Panc1 (cell line): ENCODE measurements at regions not wholly inside any gene's neighbourhood (a gene's known extent, or its start where the extent isn't known, plus 50 kb on each side); places are given as distances from the start of the nearest gene placed in this dataset.

Experiments used
- ATAC-seq: fragments of 200-7000 bp; cut with Tn5 transposase; 2 replicates; pipeline ENCODE4 v1.9.1; 2020; ENCODE audit warnings: mild to moderate bottlenecking, moderate library complexity
- BruUV-seq: library from RNA; stranded (reverse); fragments of 400-500 nt; replicated peaks from 2 replicates; lab custom pipeline; 2021; lab: Mats Ljungman, UMichigan
- CTCF ChIA-PET: fragments of 300-600 bp; sonication (Branson Sonifier 250); formaldehyde crosslinking; loops from one replicate; lab custom pipeline; 2022; ENCODE audit warnings: antibody characterized with exemption; lab: Charles Lee
- POLR2A ChIA-PET: fragments of 300-600 bp; sonication (Branson Sonifier 250); formaldehyde crosslinking; loops from one replicate; lab custom pipeline; 2022; ENCODE audit warnings: antibody characterized with exemption; lab: Charles Lee
- DNase-seq: peaks from one replicate; pipeline ENCODE4 v3.0.0-alpha.2; 2010; ENCODE audit warnings: low read depth, low spot score
- H3K27ac ChIP-seq: 2 replicates; pipeline ENCODE4 v1.5.1; 2011; ENCODE audit warnings: mild to moderate bottlenecking, low read length, inconsistent platforms
- H3K27me3 ChIP-seq: fragments of 200-500 bp; sonication (Bioruptor generic); 2 replicates; pipeline ENCODE4 v1.6.0; 2014; ENCODE audit warnings: low read length, inconsistent platforms; ENCODE audit not compliant: control insufficient read depth, insufficient read depth
- H3K36me3 ChIP-seq: fragments of 200-500 bp; sonication (Bioruptor generic); 2 replicates; pipeline ENCODE4 v1.5.1; 2014; ENCODE audit warnings: inconsistent platforms, mild to moderate bottlenecking, low read length, moderate library complexity; ENCODE audit not compliant: control insufficient read depth, insufficient read depth
- H3K4me1 ChIP-seq: 2 replicates; pipeline ENCODE4 v1.5.1; 2011; ENCODE audit warnings: inconsistent platforms, mild to moderate bottlenecking, low read length, moderate library complexity; ENCODE audit not compliant: control insufficient read depth, insufficient read depth
- H3K4me3 ChIP-seq, 2 experiments: 2 replicates each; pipeline ENCODE4 v1.5.1; 2011 to 2012; ENCODE audit warnings: low read depth in 2 of 2, low read length in 2 of 2, mild to moderate bottlenecking in 2 of 2, inconsistent platforms in 1 of 2, moderate library complexity in 1 of 2
- H3K9me3 ChIP-seq: fragments of 200-500 bp; sonication (Bioruptor generic); 2 replicates; pipeline ENCODE4 v1.5.1; 2014; ENCODE audit warnings: low read depth, mild to moderate bottlenecking, inconsistent platforms, low read length, moderate library complexity; ENCODE audit not compliant: control insufficient read depth, insufficient read depth
- POLR2AphosphoS5 ChIP-seq: IDR thresholded peaks from 2 replicates; pipeline ENCODE4 v1.6.1; 2012; ENCODE audit warnings: mild to moderate bottlenecking, low read depth, low read length, moderate library complexity
- SIN3A ChIP-seq: IDR thresholded peaks from 2 replicates; pipeline ENCODE4 v1.6.1; 2012; ENCODE audit warnings: low read depth, mild to moderate bottlenecking, low read length, moderate library complexity, borderline replicate concordance; ENCODE audit not compliant: insufficient read depth
- TCF7L2 ChIP-seq: IDR thresholded peaks from 2 replicates; pipeline ENCODE4 v1.6.1; 2011; ENCODE audit warnings: mild to moderate bottlenecking, low read depth, low read length, inconsistent platforms
- in situ Hi-C: cut with HindIII; loops from 2 replicates; pipeline ENCODE4 v1.10.0; 2016; ENCODE audit warnings: low sequenced_read_pairs, low pct_unique_long_range_greater_than_20kb
- intact Hi-C: fragments of 100-400 bp; cut with micrococcal nuclease; formaldehyde crosslinking; loops from one replicate; pipeline ENCODE4 v1.10.0; 2022; ENCODE audit not compliant: unreplicated experiment
- TF ChIP-seq, protein P1 (sequence below), 2 experiments: IDR thresholded peaks; 2 replicates each; pipeline ENCODE4 v1.6.1; 2011 to 2012; ENCODE audit warnings: low read depth in 2 of 2, control low read depth in 1 of 2, low read length in 1 of 2, mild to moderate bottlenecking in 1 of 2, moderate library complexity in 1 of 2; ENCODE audit not compliant: insufficient read depth in 1 of 2
- TF ChIP-seq, protein P2 (sequence below): fragments of 450-650 bp; IDR thresholded peaks from 2 replicates; pipeline ENCODE4 v1.5.1; 2017; ENCODE audit warnings: mild to moderate bottlenecking

DNA sequence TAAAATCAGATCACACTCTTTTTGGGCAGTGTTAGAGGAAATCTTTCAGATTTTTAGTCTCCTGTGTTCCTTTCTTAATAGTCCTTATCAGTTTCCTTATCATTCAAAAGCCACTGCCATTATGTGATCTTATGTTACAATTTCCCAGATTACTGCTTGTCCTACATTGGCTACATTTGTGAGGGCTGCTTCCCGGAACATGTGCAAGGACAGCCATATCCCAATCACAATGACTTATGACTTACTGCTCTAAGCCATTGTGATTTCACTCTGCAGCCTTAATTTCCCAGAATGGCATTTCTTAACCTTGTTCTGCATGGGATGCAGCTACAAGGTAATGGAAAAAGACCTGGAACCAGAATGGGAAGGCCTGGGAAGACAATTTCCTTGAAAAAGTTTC is 125.1 kb upstream of the PPP2R3A start:
- H3K27ac ChIP-seq, result no peak overlapping the region
- intact Hi-C loops (no loop called here), in situ Hi-C loops (no loop called here)
- H3K27me3 ChIP-seq, result 0 out of 2 replicates have a peak, but pooled peaks cover 2% of the 10 kb centered on the region
- TF ChIP-seq TCF7L2 (no peak), POLR2AphosphoS5 (no peak), SIN3A (no peak)
- TF ChIP-seq, protein P1, sequence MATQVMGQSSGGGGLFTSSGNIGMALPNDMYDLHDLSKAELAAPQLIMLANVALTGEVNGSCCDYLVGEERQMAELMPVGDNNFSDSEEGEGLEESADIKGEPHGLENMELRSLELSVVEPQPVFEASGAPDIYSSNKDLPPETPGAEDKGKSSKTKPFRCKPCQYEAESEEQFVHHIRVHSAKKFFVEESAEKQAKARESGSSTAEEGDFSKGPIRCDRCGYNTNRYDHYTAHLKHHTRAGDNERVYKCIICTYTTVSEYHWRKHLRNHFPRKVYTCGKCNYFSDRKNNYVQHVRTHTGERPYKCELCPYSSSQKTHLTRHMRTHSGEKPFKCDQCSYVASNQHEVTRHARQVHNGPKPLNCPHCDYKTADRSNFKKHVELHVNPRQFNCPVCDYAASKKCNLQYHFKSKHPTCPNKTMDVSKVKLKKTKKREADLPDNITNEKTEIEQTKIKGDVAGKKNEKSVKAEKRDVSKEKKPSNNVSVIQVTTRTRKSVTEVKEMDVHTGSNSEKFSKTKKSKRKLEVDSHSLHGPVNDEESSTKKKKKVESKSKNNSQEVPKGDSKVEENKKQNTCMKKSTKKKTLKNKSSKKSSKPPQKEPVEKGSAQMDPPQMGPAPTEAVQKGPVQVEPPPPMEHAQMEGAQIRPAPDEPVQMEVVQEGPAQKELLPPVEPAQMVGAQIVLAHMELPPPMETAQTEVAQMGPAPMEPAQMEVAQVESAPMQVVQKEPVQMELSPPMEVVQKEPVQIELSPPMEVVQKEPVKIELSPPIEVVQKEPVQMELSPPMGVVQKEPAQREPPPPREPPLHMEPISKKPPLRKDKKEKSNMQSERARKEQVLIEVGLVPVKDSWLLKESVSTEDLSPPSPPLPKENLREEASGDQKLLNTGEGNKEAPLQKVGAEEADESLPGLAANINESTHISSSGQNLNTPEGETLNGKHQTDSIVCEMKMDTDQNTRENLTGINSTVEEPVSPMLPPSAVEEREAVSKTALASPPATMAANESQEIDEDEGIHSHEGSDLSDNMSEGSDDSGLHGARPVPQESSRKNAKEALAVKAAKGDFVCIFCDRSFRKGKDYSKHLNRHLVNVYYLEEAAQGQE (IDR thresholded peaks at IDR 0.05; ENCODE audit: insufficient read depth in 1 of 2, low read depth in 2 of 2, low read length in 1 of 2), result no peak
- TF ChIP-seq, protein P2, sequence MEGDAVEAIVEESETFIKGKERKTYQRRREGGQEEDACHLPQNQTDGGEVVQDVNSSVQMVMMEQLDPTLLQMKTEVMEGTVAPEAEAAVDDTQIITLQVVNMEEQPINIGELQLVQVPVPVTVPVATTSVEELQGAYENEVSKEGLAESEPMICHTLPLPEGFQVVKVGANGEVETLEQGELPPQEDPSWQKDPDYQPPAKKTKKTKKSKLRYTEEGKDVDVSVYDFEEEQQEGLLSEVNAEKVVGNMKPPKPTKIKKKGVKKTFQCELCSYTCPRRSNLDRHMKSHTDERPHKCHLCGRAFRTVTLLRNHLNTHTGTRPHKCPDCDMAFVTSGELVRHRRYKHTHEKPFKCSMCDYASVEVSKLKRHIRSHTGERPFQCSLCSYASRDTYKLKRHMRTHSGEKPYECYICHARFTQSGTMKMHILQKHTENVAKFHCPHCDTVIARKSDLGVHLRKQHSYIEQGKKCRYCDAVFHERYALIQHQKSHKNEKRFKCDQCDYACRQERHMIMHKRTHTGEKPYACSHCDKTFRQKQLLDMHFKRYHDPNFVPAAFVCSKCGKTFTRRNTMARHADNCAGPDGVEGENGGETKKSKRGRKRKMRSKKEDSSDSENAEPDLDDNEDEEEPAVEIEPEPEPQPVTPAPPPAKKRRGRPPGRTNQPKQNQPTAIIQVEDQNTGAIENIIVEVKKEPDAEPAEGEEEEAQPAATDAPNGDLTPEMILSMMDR, result no peak
- CTCF ChIA-PET, result no interaction called here
- H3K4me1 ChIP-seq, result no peaks in the 10 kb centered on the region
- POLR2A ChIA-PET, result no interaction called here
- no peaks in the 10 kb centered on the region for H3K36me3 ChIP-seq
- ATAC-seq (no peak), DNase-seq (no peak)
- no peak overlapping the region for H3K4me3 ChIP-seq
- H3K9me3 ChIP-seq, result no peaks in the 10 kb centered on the region
- no TSS peak for BruUV-seq

- intact Hi-C loops, result no loop called here
- Histone ChIP-seq H3K9me3 (no peaks in the 10 kb centered on the region), H3K36me3 (no peaks in the 10 kb centered on the region), H3K4me1 (no peaks in the 10 kb centered on the region), H3K27ac (no peak overlapping the region), H3K4me3 (no peak overlapping the region), H3K27me3 (no peaks in the 10 kb centered on the region)
- in situ Hi-C loops, result no loop called here
- ATAC-seq (no peak), DNase-seq (no peak)
- CTCF ChIA-PET, result interaction anchor here (0.6 kb wide), 1 partner anchor 461 kb away, joined by 5 read pairs; no protein-coding TSS in a partner anchor
- no TSS peak for BruUV-seq
- TF ChIP-seq, protein P1 (IDR thresholded peaks at IDR 0.05; ENCODE audit: insufficient read depth in 1 of 2, low read depth in 2 of 2, low read length in 1 of 2), result no peak
- TF ChIP-seq SIN3A, result no peak
- TF ChIP-seq TCF7L2, result no peak
- POLR2A ChIA-PET, result no interaction called here
Observed at GRCh38 chr3:135844386-135844785, 121.1 kb upstream of the PPP2R3A start.
